Kidney (tissue), 13 donors: ENCODE measurements at regions not wholly inside any gene's neighbourhood (a gene's known extent, or its start where the extent isn't known, plus 50 kb on each side); places are given as distances from the start of the nearest gene placed in this dataset.

Source experiments
- DNase-seq, 5 donors: peaks; one replicate each; pipeline ENCODE4 v3.0.0-alpha.2; 2013 to 2020
- FAIRE-seq: peaks from 2 replicates; lab custom pipeline; 2012; peaks lifted over from hg19 to GRCh38; lab: Jason Lieb, UNC
- H3K27ac ChIP-seq, 2 donors: one replicate each; pipeline ENCODE4 v1.7.0; 2013; ENCODE audit warnings: low read depth in 2 of 2, low read length in 2 of 2, inconsistent platforms in 1 of 2
- H3K27me3 ChIP-seq: one replicate; pipeline ENCODE4 v1.7.1; 2013; ENCODE audit warnings: low read length, inconsistent platforms; ENCODE audit not compliant: control insufficient read depth, insufficient read depth
- H3K36me3 ChIP-seq, 3 donors: one replicate each; pipeline versions ENCODE4 v1.7.0 to v1.7.1; 2013; ENCODE audit warnings: low read length in 3 of 3, control low read depth in 1 of 3, inconsistent platforms in 1 of 3; ENCODE audit not compliant: insufficient read depth in 3 of 3, control insufficient read depth in 2 of 3
- H3K4me1 ChIP-seq, 3 donors: one replicate each; pipeline versions ENCODE4 v1.7.0 to v1.7.1; 2013; ENCODE audit warnings: low read length in 3 of 3, inconsistent platforms in 1 of 3, low read depth in 1 of 3; ENCODE audit not compliant: control insufficient read depth in 2 of 3, insufficient read depth in 2 of 3
- H3K4me3 ChIP-seq, 3 donors: one replicate each; pipeline versions ENCODE4 v1.7.0 to v1.8.1; 2013; ENCODE audit warnings: low read length in 3 of 3, control low read depth in 1 of 3, inconsistent platforms in 1 of 3
- H3K9ac ChIP-seq, 3 donors: one replicate each; pipeline versions ENCODE4 v1.7.0 to v1.7.1; 2013; ENCODE audit warnings: low read length in 3 of 3, control low read depth in 1 of 3, inconsistent platforms in 1 of 3
- H3K9me3 ChIP-seq, 3 donors: one replicate each; pipeline versions ENCODE4 v1.7.0 to v1.7.1; 2013; ENCODE audit warnings: low read length in 3 of 3, control low read depth in 1 of 3, inconsistent platforms in 1 of 3; ENCODE audit not compliant: control insufficient read depth in 2 of 3, insufficient read depth in 1 of 3
- intact Hi-C: fragments of 100-400 bp; cut with DNase I; formaldehyde crosslinking; loops from one replicate; pipeline ENCODE4 v1.11.1; 2022
- TF ChIP-seq, protein P1 (sequence below): IDR thresholded peaks from 3 replicates; pipeline ENCODE4 v1.5.1; 2012; ENCODE audit warnings: mild to moderate bottlenecking, moderate library complexity, borderline replicate concordance; ENCODE audit not compliant: insufficient read depth; ENCODE audit errors: extremely low read depth
- donor health status: control.
- donor health status: control.
- donor health status: control.
- donor health status: control.
- donor health status: control.
- donor health status: DM: yes; HTN: yes; CAD: no.
- donor health status: Normal renal cell carcinoma (clear cell type).

GRCh38 chr9:107093365-107094060 lies 189.6 kb upstream of the RAD23B start:
- FAIRE-seq, result no peak
- Histone ChIP-seq H3K9ac (no peak overlapping the region), H3K9me3 (peaks cover 0 to 4% (median 0%) of the 10 kb centered on the region in 3 donors), H3K4me1 (no peaks in the 10 kb centered on the region), H3K36me3 (no peaks in the 10 kb centered on the region), H3K27me3 (no peaks in the 10 kb centered on the region), H3K27ac (no peak overlapping the region), H3K4me3 (no peak overlapping the region)
- intact Hi-C loops, result no loop called here
- DNase-seq, result no peak
- TF ChIP-seq, protein P1, sequence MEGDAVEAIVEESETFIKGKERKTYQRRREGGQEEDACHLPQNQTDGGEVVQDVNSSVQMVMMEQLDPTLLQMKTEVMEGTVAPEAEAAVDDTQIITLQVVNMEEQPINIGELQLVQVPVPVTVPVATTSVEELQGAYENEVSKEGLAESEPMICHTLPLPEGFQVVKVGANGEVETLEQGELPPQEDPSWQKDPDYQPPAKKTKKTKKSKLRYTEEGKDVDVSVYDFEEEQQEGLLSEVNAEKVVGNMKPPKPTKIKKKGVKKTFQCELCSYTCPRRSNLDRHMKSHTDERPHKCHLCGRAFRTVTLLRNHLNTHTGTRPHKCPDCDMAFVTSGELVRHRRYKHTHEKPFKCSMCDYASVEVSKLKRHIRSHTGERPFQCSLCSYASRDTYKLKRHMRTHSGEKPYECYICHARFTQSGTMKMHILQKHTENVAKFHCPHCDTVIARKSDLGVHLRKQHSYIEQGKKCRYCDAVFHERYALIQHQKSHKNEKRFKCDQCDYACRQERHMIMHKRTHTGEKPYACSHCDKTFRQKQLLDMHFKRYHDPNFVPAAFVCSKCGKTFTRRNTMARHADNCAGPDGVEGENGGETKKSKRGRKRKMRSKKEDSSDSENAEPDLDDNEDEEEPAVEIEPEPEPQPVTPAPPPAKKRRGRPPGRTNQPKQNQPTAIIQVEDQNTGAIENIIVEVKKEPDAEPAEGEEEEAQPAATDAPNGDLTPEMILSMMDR, result no peak

DNA sequence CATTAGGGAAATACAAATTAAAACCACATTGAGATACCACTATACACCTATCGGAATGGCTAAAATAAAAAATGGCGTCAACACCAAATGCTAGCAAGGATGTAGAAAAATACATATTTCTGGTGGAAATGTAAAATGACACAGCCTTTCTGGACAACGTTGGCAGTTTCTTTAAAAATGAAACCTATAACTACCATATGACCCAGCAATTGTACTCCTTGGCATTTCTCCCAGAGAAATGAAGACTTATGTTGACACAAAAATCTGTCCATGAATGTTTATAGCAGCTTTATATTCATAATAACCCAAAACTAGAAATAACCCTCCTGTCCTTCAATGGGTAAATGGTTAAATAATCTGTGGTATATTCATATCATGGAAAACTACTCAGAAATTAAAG lies 188.7 kb upstream of the RAD23B start:
- intact Hi-C loops, result no loop called here
- no peak for FAIRE-seq
- no peaks in the 10 kb centered on the region for H3K27me3 ChIP-seq
- peaks cover 0 to 4% (median 0%) of the 10 kb centered on the region in 3 donors for H3K9me3 ChIP-seq
- no peaks in the 10 kb centered on the region for H3K4me1 ChIP-seq
- no peak overlapping the region for H3K9ac ChIP-seq
- no peaks in the 10 kb centered on the region for H3K36me3 ChIP-seq
- no peak overlapping the region for H3K27ac ChIP-seq
- H3K4me3 ChIP-seq, result no peak overlapping the region
- DNase-seq, result no peak
- TF ChIP-seq, protein P1, result no peak

- TF ChIP-seq, protein P1, result no peak
- no peak for FAIRE-seq
- intact Hi-C loops, result no loop called here
Observed at GRCh38 chr9:107100591-107100990, 182.5 kb upstream of the RAD23B start.

GRCh38 chr9:107102011-107102410 lies 181.1 kb upstream of the RAD23B start:
- Histone ChIP-seq H3K9ac (no peak overlapping the region), H3K27ac (no peak overlapping the region), H3K9me3 (no peaks in the 10 kb centered on the region), H3K36me3 (no peaks in the 10 kb centered on the region), H3K27me3 (no peaks in the 10 kb centered on the region), H3K4me1 (no peaks in the 10 kb centered on the region), H3K4me3 (no peak overlapping the region)
- no peak for FAIRE-seq
- intact Hi-C loops, result no loop called here
- no peak for DNase-seq
- TF ChIP-seq, protein P1, result no peak

More at GRCh38 chr9:107100591-107100990, 182.5 kb upstream of the RAD23B start:
- no peak overlapping the region for H3K9ac ChIP-seq
- H3K27me3 ChIP-seq, result no peaks in the 10 kb centered on the region
- no peak overlapping the region for H3K4me3 ChIP-seq
- H3K4me1 ChIP-seq, result no peaks in the 10 kb centered on the region
- no peaks in the 10 kb centered on the region for H3K36me3 ChIP-seq
- H3K27ac ChIP-seq, result no peak overlapping the region
- no peaks in the 10 kb centered on the region for H3K9me3 ChIP-seq
- no peak for DNase-seq
